ENCODE measurements at regions not wholly inside any gene's neighbourhood (a gene's known extent, or its start where the extent isn't known, plus 50 kb on each side); places are given as distances from the start of the nearest gene placed in this dataset.

GRCh38 chr3:19769694-19770093 lies 164.3 kb downstream of the EFHB start:
- Histone ChIP-seq H3K9ac (ENCODE audit: low read depth, low read length) (no peak overlapping the region), H3K4me1 (ENCODE audit: control insufficient read depth, insufficient read depth, low read length) (peaks cover 10% of the 10 kb centered on the region), H3K27me3 (ENCODE audit: control insufficient read depth, insufficient read depth, low read length) (no peaks in the 10 kb centered on the region), H3K27ac (ENCODE audit: low read depth, low read length) (no peak overlapping the region), H3K4me3 (ENCODE audit: low read depth, low read length) (no peak overlapping the region), H3K36me3 (ENCODE audit: control insufficient read depth, insufficient read depth, low read length) (no peaks in the 10 kb centered on the region), H3K9me3 (ENCODE audit: control insufficient read depth, insufficient read depth, low read length) (no peaks in the 10 kb centered on the region)

DNA sequence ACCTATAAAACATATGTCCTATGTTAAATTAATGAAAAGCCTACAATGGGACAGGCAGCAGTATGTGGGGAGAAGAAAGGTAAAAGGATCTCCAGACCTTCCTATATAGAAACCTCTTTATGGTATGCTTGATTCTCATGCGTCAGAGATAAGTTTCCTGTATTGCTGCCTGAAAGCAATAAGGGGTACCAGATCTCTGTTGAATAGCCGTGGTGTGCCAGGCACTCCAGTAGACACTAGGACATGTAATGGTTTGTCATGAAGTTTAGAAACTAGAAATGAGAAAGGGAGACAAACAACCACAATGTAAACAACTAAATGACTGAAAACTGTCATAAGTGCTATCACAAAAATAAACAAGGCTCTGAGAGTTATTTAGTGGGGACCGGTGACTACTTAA lies 168.1 kb downstream of the EFHB start:
- Histone ChIP-seq H3K9me3 (ENCODE audit: control insufficient read depth, insufficient read depth, low read length) (no peaks in the 10 kb centered on the region), H3K27me3 (ENCODE audit: control insufficient read depth, insufficient read depth, low read length) (no peaks in the 10 kb centered on the region), H3K36me3 (ENCODE audit: control insufficient read depth, insufficient read depth, low read length) (no peaks in the 10 kb centered on the region), H3K4me3 (ENCODE audit: low read depth, low read length) (no peak overlapping the region), H3K4me1 (ENCODE audit: control insufficient read depth, insufficient read depth, low read length) (peaks cover 4% of the 10 kb centered on the region), H3K27ac (ENCODE audit: low read depth, low read length) (no peak overlapping the region), H3K9ac (ENCODE audit: low read depth, low read length) (no peak overlapping the region)

DNA sequence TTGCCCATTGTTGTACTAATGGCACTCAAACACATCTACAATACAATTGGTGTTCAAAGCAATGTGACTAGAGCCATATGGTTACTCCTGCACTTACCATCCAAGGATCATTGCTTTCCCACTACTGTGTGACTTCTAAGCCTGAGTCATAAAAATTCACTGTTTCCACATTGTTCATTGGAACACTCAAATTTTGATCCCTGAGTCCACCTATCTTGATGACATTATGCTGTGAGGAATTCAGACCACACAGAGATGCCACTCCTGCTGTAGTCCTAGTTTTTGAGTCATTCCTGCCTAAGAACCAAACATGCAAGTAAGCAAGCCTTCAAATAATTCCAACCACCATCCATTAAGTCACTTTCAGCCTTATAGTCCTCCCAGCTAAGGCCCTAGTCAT lies 176.2 kb downstream of the EFHB start:
- Histone ChIP-seq H3K4me3 (ENCODE audit: low read depth, low read length) (no peak overlapping the region), H3K36me3 (ENCODE audit: control insufficient read depth, insufficient read depth, low read length) (no peaks in the 10 kb centered on the region), H3K4me1 (ENCODE audit: control insufficient read depth, insufficient read depth, low read length) (peaks cover 4% of the 10 kb centered on the region), H3K27me3 (ENCODE audit: control insufficient read depth, insufficient read depth, low read length) (no peaks in the 10 kb centered on the region), H3K9ac (ENCODE audit: low read depth, low read length) (no peak overlapping the region), H3K9me3 (ENCODE audit: control insufficient read depth, insufficient read depth, low read length) (no peaks in the 10 kb centered on the region), H3K27ac (ENCODE audit: low read depth, low read length) (no peak overlapping the region)

- Histone ChIP-seq H3K9me3 (ENCODE audit: control insufficient read depth, insufficient read depth, low read length) (no peaks in the 10 kb centered on the region), H3K4me3 (ENCODE audit: low read depth, low read length) (no peak overlapping the region), H3K4me1 (ENCODE audit: control insufficient read depth, insufficient read depth, low read length) (peaks cover 18% of the 10 kb centered on the region), H3K9ac (ENCODE audit: low read depth, low read length) (no peak overlapping the region), H3K27ac (ENCODE audit: low read depth, low read length) (no peak overlapping the region), H3K36me3 (ENCODE audit: control insufficient read depth, insufficient read depth, low read length) (no peaks in the 10 kb centered on the region), H3K27me3 (ENCODE audit: control insufficient read depth, insufficient read depth, low read length) (no peaks in the 10 kb centered on the region)
These were observed 184.5 kb downstream of the EFHB start for GRCh38 chr3:19749448-19750017.

DNA sequence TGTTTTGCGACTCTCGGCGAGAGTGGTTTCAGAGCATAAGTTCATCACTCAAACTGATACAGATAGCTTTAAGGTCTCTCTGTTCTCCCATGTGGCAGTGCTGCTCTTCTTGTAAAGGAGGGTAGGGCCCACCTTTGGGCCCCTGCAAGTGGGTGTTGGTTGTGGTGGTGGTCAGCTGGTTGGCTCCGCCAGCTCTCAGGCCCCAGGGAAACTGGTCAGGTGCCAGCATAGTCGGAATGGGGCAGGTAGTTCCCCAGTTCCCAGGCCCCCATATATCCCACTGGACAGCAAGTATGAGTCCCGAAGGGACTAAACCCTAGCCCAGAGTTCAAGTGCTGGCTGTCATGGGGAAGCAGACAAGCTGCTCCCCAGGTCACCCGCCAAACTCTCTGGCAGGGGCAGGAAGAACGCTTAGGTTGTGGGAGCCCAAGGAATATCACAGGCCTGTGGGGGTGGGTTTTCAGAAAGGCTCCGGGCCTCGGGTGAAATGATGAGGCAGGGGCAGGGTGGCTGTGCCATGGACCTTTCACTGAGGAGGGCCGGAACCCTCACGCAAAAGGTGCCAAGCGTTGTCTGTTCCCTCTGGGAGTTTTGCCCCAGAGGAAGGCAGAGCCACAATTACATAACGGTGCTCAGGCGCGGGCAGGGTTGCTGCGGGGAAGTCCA lies 185.1 kb downstream of the EFHB start:
- Histone ChIP-seq H3K9ac (ENCODE audit: low read depth, low read length) (no peak overlapping the region), H3K9me3 (ENCODE audit: control insufficient read depth, insufficient read depth, low read length) (no peaks in the 10 kb centered on the region), H3K36me3 (ENCODE audit: control insufficient read depth, insufficient read depth, low read length) (no peaks in the 10 kb centered on the region), H3K27ac (ENCODE audit: low read depth, low read length) (no peak overlapping the region), H3K27me3 (ENCODE audit: control insufficient read depth, insufficient read depth, low read length) (no peaks in the 10 kb centered on the region), H3K4me3 (ENCODE audit: low read depth, low read length) (no peak overlapping the region), H3K4me1 (ENCODE audit: control insufficient read depth, insufficient read depth, low read length) (peaks cover 24% of the 10 kb centered on the region)

- Histone ChIP-seq H3K36me3 (ENCODE audit: control insufficient read depth, insufficient read depth, low read length) (no peaks in the 10 kb centered on the region), H3K9me3 (ENCODE audit: control insufficient read depth, insufficient read depth, low read length) (no peaks in the 10 kb centered on the region), H3K27ac (ENCODE audit: low read depth, low read length) (no peak overlapping the region), H3K4me1 (ENCODE audit: control insufficient read depth, insufficient read depth, low read length) (peaks cover 30% of the 10 kb centered on the region), H3K9ac (ENCODE audit: low read depth, low read length) (no peak overlapping the region), H3K4me3 (ENCODE audit: low read depth, low read length) (no peak overlapping the region), H3K27me3 (ENCODE audit: control insufficient read depth, insufficient read depth, low read length) (no peaks in the 10 kb centered on the region)
These were observed 190.0 kb downstream of the EFHB start for GRCh38 chr3:19744047-19744446.

DNA sequence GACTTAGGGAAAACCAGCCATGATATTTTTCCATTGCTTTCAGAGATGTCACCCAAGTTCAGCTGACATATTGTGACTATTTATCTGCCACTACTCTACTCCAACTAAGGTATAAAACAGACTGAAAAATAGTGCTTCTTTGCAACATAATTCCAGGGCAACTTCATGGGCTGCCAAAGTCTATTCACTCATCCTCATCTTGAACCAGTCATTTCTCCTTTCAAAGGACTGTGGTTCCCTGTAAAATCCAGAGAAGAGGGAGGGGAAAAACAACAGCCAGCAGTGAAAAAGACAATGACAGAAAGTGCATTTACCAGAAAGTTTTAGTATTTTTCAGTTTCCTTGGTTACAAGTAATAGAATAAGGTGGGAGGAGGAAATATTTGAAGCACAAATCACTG lies 191.1 kb downstream of the EFHB start:
- Histone ChIP-seq H3K9me3 (ENCODE audit: control insufficient read depth, insufficient read depth, low read length) (no peaks in the 10 kb centered on the region), H3K27me3 (ENCODE audit: control insufficient read depth, insufficient read depth, low read length) (no peaks in the 10 kb centered on the region), H3K9ac (ENCODE audit: low read depth, low read length) (no peak overlapping the region), H3K27ac (ENCODE audit: low read depth, low read length) (no peak overlapping the region), H3K36me3 (ENCODE audit: control insufficient read depth, insufficient read depth, low read length) (no peaks in the 10 kb centered on the region), H3K4me1 (ENCODE audit: control insufficient read depth, insufficient read depth, low read length) (peaks cover 30% of the 10 kb centered on the region), H3K4me3 (ENCODE audit: low read depth, low read length) (no peak overlapping the region)

DNA sequence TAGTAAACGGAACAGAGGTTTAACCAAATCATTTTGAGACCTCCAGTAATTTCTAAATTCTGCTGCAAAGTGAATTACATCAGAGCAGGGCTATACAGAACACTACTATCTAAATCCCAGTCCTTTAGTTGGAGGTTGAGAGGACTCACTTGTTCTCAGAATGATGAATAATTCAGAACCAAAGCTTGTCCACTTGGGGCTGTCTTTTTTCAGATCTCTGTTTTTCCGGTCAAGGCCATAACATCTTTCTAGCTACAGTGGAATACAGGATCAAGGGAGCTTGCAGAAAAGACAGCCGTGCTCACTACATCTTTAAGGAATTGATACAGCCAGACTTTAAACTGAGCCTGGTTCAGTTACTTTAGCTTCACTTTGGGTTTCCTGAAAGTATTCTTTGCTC lies 194.5 kb downstream of the EFHB start:
- no peaks in the 10 kb centered on the region for H3K9me3 ChIP-seq (ENCODE audit: control insufficient read depth, insufficient read depth, low read length)
- no peak overlapping the region for H3K9ac ChIP-seq (ENCODE audit: low read depth, low read length)
- peaks cover 12% of the 10 kb centered on the region for H3K4me1 ChIP-seq (ENCODE audit: control insufficient read depth, insufficient read depth, low read length)
- H3K36me3 ChIP-seq (ENCODE audit: control insufficient read depth, insufficient read depth, low read length): no peaks in the 10 kb centered on the region
- H3K4me3 ChIP-seq (ENCODE audit: low read depth, low read length): no peak overlapping the region
- H3K27ac ChIP-seq (ENCODE audit: low read depth, low read length): no peak overlapping the region
- H3K27me3 ChIP-seq (ENCODE audit: control insufficient read depth, insufficient read depth, low read length): no peaks in the 10 kb centered on the region

DNA sequence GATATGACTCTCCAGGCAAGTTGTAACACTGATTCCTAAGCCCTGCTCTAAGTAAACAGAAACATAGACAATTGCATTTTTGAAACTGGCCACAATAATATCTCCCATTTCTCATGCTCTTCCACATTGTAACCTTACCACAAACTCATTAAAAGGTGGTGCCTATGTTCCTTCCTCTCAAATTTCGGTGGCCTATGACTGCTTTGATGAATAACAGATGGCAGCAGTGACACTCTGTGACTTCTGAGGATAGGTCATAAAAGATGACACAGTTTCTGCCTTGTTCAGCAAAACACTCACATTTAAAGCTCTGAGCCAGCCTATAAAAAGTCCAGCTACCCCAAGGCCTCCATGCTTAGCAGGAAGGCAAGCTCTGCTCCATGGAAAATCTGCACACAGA lies 195.2 kb downstream of the EFHB start:
- peaks cover 6% of the 10 kb centered on the region for H3K4me1 ChIP-seq (ENCODE audit: control insufficient read depth, insufficient read depth, low read length)
- H3K27me3 ChIP-seq (ENCODE audit: control insufficient read depth, insufficient read depth, low read length): no peaks in the 10 kb centered on the region
- no peaks in the 10 kb centered on the region for H3K9me3 ChIP-seq (ENCODE audit: control insufficient read depth, insufficient read depth, low read length)
- no peak overlapping the region for H3K9ac ChIP-seq (ENCODE audit: low read depth, low read length)
- H3K4me3 ChIP-seq (ENCODE audit: low read depth, low read length): no peak overlapping the region
- H3K27ac ChIP-seq (ENCODE audit: low read depth, low read length): no peak overlapping the region
- no peaks in the 10 kb centered on the region for H3K36me3 ChIP-seq (ENCODE audit: control insufficient read depth, insufficient read depth, low read length)

GRCh38 chr3:19735111-19735510 lies 198.9 kb downstream of the EFHB start:
- H3K4me3 ChIP-seq (ENCODE audit: low read depth, low read length): no peak overlapping the region
- H3K9me3 ChIP-seq (ENCODE audit: control insufficient read depth, insufficient read depth, low read length): no peaks in the 10 kb centered on the region
- no peak overlapping the region for H3K9ac ChIP-seq (ENCODE audit: low read depth, low read length)
- no peaks in the 10 kb centered on the region for H3K36me3 ChIP-seq (ENCODE audit: control insufficient read depth, insufficient read depth, low read length)
- no peaks in the 10 kb centered on the region for H3K27me3 ChIP-seq (ENCODE audit: control insufficient read depth, insufficient read depth, low read length)
- H3K27ac ChIP-seq (ENCODE audit: low read depth, low read length): no peak overlapping the region
- no peaks in the 10 kb centered on the region for H3K4me1 ChIP-seq (ENCODE audit: control insufficient read depth, insufficient read depth, low read length)

DNA sequence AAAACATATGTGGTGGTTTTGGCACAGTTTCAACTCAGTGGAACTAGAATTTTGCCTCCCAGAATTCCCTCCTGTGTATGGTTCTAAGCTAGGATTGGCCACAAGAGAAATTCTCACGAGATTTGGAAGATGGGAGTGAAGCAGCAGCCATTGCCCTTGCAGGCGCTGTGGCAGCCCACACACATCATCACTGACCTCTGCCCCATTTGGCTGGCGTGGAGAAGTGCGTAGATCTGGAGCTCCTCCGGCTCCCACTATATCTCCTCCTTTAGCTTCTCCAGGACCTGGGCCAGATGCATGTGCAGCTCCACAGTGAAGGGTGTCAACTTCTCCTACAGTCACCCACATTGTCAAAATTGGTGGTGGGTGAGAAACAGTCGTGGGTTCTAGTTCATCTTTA lies 199.6 kb downstream of the EFHB start:
- H3K4me3 ChIP-seq (ENCODE audit: low read depth, low read length): no peak overlapping the region
- no peaks in the 10 kb centered on the region for H3K27me3 ChIP-seq (ENCODE audit: control insufficient read depth, insufficient read depth, low read length)
- no peaks in the 10 kb centered on the region for H3K4me1 ChIP-seq (ENCODE audit: control insufficient read depth, insufficient read depth, low read length)
- H3K9me3 ChIP-seq (ENCODE audit: control insufficient read depth, insufficient read depth, low read length): no peaks in the 10 kb centered on the region
- H3K9ac ChIP-seq (ENCODE audit: low read depth, low read length): no peak overlapping the region
- no peaks in the 10 kb centered on the region for H3K36me3 ChIP-seq (ENCODE audit: control insufficient read depth, insufficient read depth, low read length)
- H3K27ac ChIP-seq (ENCODE audit: low read depth, low read length): no peak overlapping the region
